ENCODE measurements at regions not wholly inside any gene's neighbourhood (a gene's known extent, or its start where the extent isn't known, plus 50 kb on each side); places are given as distances from the start of the nearest gene placed in this dataset.

- TF ChIP-seq CTCF (IDR thresholded peaks at IDR 0.05; ENCODE audit: insufficient read depth, low read depth, low read length) (no peak), EZH2 (IDR thresholded peaks at IDR 0.05; ENCODE audit: insufficient read depth, low read length) (no peak)
- Mint-ChIP-seq H3K9me3 (ENCODE audit: unreplicated experiment) (peaks cover 9% of the 10 kb centered on the region), H3K27ac (ENCODE audit: unreplicated experiment) (no peak overlapping the region), H3K4me1 (ENCODE audit: low read depth, unreplicated experiment) (no peaks in the 10 kb centered on the region), H3K27me3 (ENCODE audit: low read depth, unreplicated experiment) (no peaks in the 10 kb centered on the region), H3K36me3 (ENCODE audit: low read depth, unreplicated experiment) (no peaks in the 10 kb centered on the region), H3K4me3 (ENCODE audit: unreplicated experiment) (no peak overlapping the region)
- Histone ChIP-seq H3K36me3 (ENCODE audit: insufficient read depth, low read length) (no peaks in the 10 kb centered on the region), H3K27ac (ENCODE audit: low read depth, low read length) (no peak overlapping the region), H3K9me3 (ENCODE audit: insufficient read depth, low read depth, low read length) (no peaks in the 10 kb centered on the region), H3K4me3 (ENCODE audit: insufficient read depth, low read depth, low read length) (no peak overlapping the region), H4K20me1 (ENCODE audit: insufficient read depth, low read length) (no peaks in the 10 kb centered on the region), H3K27me3 (ENCODE audit: insufficient read depth, low read length) (no peaks in the 10 kb centered on the region), H3K4me2 (ENCODE audit: low read length) (no peak overlapping the region), H3K9ac (ENCODE audit: low read length) (no peak overlapping the region), H3K4me1 (ENCODE audit: insufficient read depth, low read length) (no peaks in the 10 kb centered on the region), H3K79me2 (ENCODE audit: insufficient read depth, low read length) (no peaks in the 10 kb centered on the region), H2AFZ (ENCODE audit: low read depth, low read length) (no peak overlapping the region)
- DNase-seq (ENCODE audit: low read depth) (no peak), FAIRE-seq (no peak)
Observed at GRCh38 chr7:67732898-67733297, 736.3 kb downstream of the TYW1 start.

- H3K4me2 ChIP-seq (ENCODE audit: low read length), result no peak overlapping the region
- Mint-ChIP-seq H3K27me3 (ENCODE audit: low read depth, unreplicated experiment) (no peaks in the 10 kb centered on the region), H3K36me3 (ENCODE audit: low read depth, unreplicated experiment) (no peaks in the 10 kb centered on the region), H3K4me1 (ENCODE audit: low read depth, unreplicated experiment) (no peaks in the 10 kb centered on the region), H3K9me3 (ENCODE audit: unreplicated experiment) (peaks cover under 1% of the 10 kb centered on the region), H3K27ac (ENCODE audit: unreplicated experiment) (no peak overlapping the region), H3K4me3 (ENCODE audit: unreplicated experiment) (no peak overlapping the region)
- no peak overlapping the region for H3K4me3 ChIP-seq (ENCODE audit: insufficient read depth, low read depth, low read length)
- H3K27me3 ChIP-seq (ENCODE audit: insufficient read depth, low read length), result no peaks in the 10 kb centered on the region
- DNase-seq (ENCODE audit: low read depth) (no peak), FAIRE-seq (no peak)
- no peaks in the 10 kb centered on the region for H4K20me1 ChIP-seq (ENCODE audit: insufficient read depth, low read length)
- no peak overlapping the region for H2AFZ ChIP-seq (ENCODE audit: low read depth, low read length)
- H3K79me2 ChIP-seq (ENCODE audit: insufficient read depth, low read length), result no peaks in the 10 kb centered on the region
- no peak overlapping the region for H3K9ac ChIP-seq (ENCODE audit: low read length)
- H3K27ac ChIP-seq (ENCODE audit: low read depth, low read length), result no peak overlapping the region
- H3K9me3 ChIP-seq (ENCODE audit: insufficient read depth, low read depth, low read length), result peaks cover 7% of the 10 kb centered on the region
- H3K36me3 ChIP-seq (ENCODE audit: insufficient read depth, low read length), result no peaks in the 10 kb centered on the region
- TF ChIP-seq CTCF (IDR thresholded peaks at IDR 0.05; ENCODE audit: insufficient read depth, low read depth, low read length) (no peak), EZH2 (IDR thresholded peaks at IDR 0.05; ENCODE audit: insufficient read depth, low read length) (no peak)
- no peaks in the 10 kb centered on the region for H3K4me1 ChIP-seq (ENCODE audit: insufficient read depth, low read length)
Observed at GRCh38 chr7:67738145-67738544, 741.5 kb downstream of the TYW1 start.

GRCh38 chr7:67738958-67739357 is 742.3 kb downstream of the TYW1 start:
- H3K27ac Mint-ChIP-seq (ENCODE audit: unreplicated experiment), result no peak overlapping the region
- H2AFZ ChIP-seq (ENCODE audit: low read depth, low read length), result no peak overlapping the region
- no peaks in the 10 kb centered on the region for H3K4me1 ChIP-seq (ENCODE audit: insufficient read depth, low read length)
- H3K27ac ChIP-seq (ENCODE audit: low read depth, low read length), result no peak overlapping the region
- no peaks in the 10 kb centered on the region for H3K36me3 ChIP-seq (ENCODE audit: insufficient read depth, low read length)
- no peaks in the 10 kb centered on the region for H3K36me3 Mint-ChIP-seq (ENCODE audit: low read depth, unreplicated experiment)
- no peaks in the 10 kb centered on the region for H3K4me1 Mint-ChIP-seq (ENCODE audit: low read depth, unreplicated experiment)
- H3K4me3 ChIP-seq (ENCODE audit: insufficient read depth, low read depth, low read length), result no peak overlapping the region
- H3K9ac ChIP-seq (ENCODE audit: low read length), result no peak overlapping the region
- TF ChIP-seq EZH2 (IDR thresholded peaks at IDR 0.05; ENCODE audit: insufficient read depth, low read length) (no peak), CTCF (IDR thresholded peaks at IDR 0.05; ENCODE audit: insufficient read depth, low read depth, low read length) (no peak)
- FAIRE-seq (no peak), DNase-seq (ENCODE audit: low read depth) (no peak)
- peaks cover 3% of the 10 kb centered on the region for H3K9me3 Mint-ChIP-seq (ENCODE audit: unreplicated experiment)
- no peak overlapping the region for H3K4me3 Mint-ChIP-seq (ENCODE audit: unreplicated experiment)
- no peaks in the 10 kb centered on the region for H4K20me1 ChIP-seq (ENCODE audit: insufficient read depth, low read length)
- H3K79me2 ChIP-seq (ENCODE audit: insufficient read depth, low read length), result no peaks in the 10 kb centered on the region
- H3K4me2 ChIP-seq (ENCODE audit: low read length), result no peak overlapping the region
- H3K27me3 ChIP-seq (ENCODE audit: insufficient read depth, low read length), result no peaks in the 10 kb centered on the region
- H3K27me3 Mint-ChIP-seq (ENCODE audit: low read depth, unreplicated experiment), result no peaks in the 10 kb centered on the region
- peaks cover 7% of the 10 kb centered on the region for H3K9me3 ChIP-seq (ENCODE audit: insufficient read depth, low read depth, low read length)

Data from astrocyte (in vitro differentiated cells and primary cell).